ENCODE measurements at regions not wholly inside any gene's neighbourhood (a gene's known extent, or its start where the extent isn't known, plus 50 kb on each side); places are given as distances from the start of the nearest gene placed in this dataset.
"Not testable (repeated sequence)": the region's sequence is repeated elsewhere in the genome, so short reads cannot be mapped to it uniquely, and the experiment has no call there.

GRCh38 chr20:48219306-48219705 lies 434.0 kb upstream of the SULF2 start:
- 82% methylated on average over 5 of the region's 5 CpGs for WGBS (ENCODE audit: insufficient coverage, low coverage, low lambda C conversion rate, missing lambda C conversion rate)
- TF ChIP-seq, protein P1, sequence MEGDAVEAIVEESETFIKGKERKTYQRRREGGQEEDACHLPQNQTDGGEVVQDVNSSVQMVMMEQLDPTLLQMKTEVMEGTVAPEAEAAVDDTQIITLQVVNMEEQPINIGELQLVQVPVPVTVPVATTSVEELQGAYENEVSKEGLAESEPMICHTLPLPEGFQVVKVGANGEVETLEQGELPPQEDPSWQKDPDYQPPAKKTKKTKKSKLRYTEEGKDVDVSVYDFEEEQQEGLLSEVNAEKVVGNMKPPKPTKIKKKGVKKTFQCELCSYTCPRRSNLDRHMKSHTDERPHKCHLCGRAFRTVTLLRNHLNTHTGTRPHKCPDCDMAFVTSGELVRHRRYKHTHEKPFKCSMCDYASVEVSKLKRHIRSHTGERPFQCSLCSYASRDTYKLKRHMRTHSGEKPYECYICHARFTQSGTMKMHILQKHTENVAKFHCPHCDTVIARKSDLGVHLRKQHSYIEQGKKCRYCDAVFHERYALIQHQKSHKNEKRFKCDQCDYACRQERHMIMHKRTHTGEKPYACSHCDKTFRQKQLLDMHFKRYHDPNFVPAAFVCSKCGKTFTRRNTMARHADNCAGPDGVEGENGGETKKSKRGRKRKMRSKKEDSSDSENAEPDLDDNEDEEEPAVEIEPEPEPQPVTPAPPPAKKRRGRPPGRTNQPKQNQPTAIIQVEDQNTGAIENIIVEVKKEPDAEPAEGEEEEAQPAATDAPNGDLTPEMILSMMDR (IDR thresholded peaks at IDR 0.05), result no peak
- TF ChIP-seq POLR2A (IDR thresholded peaks at IDR 0.05), result no peak

DNA sequence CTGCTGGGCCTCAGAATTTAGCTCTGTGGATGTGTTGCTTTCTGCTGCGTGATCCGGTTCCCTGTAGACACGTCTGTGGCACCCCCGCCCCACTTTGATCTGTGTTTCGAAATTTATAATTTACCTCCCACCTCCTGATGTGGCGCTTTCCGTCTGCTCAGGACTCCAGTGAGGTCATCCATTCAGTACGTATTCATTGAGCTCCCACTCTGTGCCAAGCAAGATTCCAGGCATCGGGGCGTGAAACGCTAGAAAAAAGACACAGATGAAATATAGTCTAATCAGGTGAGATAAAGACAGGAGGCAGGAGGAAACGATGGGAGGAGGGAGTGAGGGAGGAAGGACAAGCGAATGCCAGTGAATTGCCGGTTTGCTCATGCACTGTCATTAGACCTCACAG lies 431.9 kb upstream of the SULF2 start:
- intact Hi-C loops (cut with DNase I), result no loop called here
- DNase-seq, result no peak
- H3K27ac ChIP-seq, result no peak overlapping the region

More at GRCh38 chr20:48219306-48219705, 434.0 kb upstream of the SULF2 start:
- no peaks in the 10 kb centered on the region for H3K4me1 ChIP-seq
- intact Hi-C loops (cut with DNase I), result no loop called here
- no peak overlapping the region for H3K27ac ChIP-seq
- H3K4me3 ChIP-seq, result no peak overlapping the region
- no peak for ATAC-seq
- no peaks in the 10 kb centered on the region for H3K36me3 ChIP-seq
- no peak for DNase-seq
- no peaks in the 10 kb centered on the region for H3K9me3 ChIP-seq
- no peaks in the 10 kb centered on the region for H3K27me3 ChIP-seq

DNA sequence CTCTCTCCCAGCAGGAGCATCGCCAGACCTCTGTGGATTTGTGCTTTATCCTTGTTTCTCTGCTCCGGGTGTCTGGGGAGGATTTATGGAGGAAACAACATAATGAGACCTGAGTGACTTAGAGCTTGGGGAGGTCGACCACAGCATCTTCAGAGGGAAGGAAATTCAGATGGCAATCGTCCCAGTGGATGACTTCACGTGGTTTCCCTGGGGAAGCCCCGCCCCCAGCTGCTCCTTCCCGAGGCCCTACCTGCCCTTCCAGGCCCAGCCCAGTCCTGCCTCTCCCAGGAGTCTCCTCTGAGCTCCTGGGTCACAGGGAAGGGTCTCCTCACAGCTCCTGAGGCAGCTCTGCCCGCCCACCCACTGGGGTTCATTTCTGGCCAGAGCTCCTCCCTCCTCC lies 430.3 kb upstream of the SULF2 start:
- ATAC-seq (no peak), DNase-seq (no peak)
- TF ChIP-seq POLR2A (IDR thresholded peaks at IDR 0.05), result no peak
- TF ChIP-seq, protein P1 (IDR thresholded peaks at IDR 0.05), result no peak
- H3K36me3 ChIP-seq, result no peaks in the 10 kb centered on the region
- no peak overlapping the region for H3K4me3 ChIP-seq
- H3K27ac ChIP-seq, result no peak overlapping the region
- H3K9me3 ChIP-seq, result no peaks in the 10 kb centered on the region
- H3K4me1 ChIP-seq, result no peaks in the 10 kb centered on the region
- no peaks in the 10 kb centered on the region for H3K27me3 ChIP-seq
- 24% methylated on average over 3 of the region's 8 CpGs for WGBS (ENCODE audit: insufficient coverage, low coverage, low lambda C conversion rate, missing lambda C conversion rate)
- intact Hi-C loops (cut with DNase I), result no loop called here

More for the DNA sequence above, 431.9 kb upstream of the SULF2 start:
- 67% methylated on average over 13 of the region's 14 CpGs for WGBS (ENCODE audit: insufficient coverage, low coverage, low lambda C conversion rate, missing lambda C conversion rate)
- Histone ChIP-seq H3K4me3 (no peak overlapping the region), H3K36me3 (no peaks in the 10 kb centered on the region), H3K9me3 (no peaks in the 10 kb centered on the region), H3K27me3 (no peaks in the 10 kb centered on the region), H3K4me1 (no peaks in the 10 kb centered on the region)
- no peak for ATAC-seq
- TF ChIP-seq, protein P1 (IDR thresholded peaks at IDR 0.05), result no peak
- no peak for TF ChIP-seq POLR2A (IDR thresholded peaks at IDR 0.05)

DNA sequence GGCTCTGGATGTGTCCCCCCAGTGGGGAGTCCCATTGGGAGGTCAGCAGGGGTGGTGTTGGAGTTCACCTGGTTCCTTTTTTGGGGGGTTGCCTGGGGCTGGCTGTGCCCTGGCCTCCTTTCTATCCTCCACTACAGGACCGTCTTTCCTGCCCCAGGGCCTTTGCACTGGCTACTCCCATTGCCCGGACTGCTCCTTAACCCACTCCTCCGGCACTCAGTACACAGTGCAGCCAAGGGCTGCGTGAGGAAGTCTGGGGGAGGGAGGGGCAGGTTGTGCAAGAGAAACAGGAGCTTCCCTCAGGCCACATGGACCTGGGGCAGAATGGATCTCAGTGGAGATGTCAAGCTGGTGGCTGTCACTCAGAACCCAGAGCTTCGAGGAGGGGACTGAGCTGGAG lies 429.3 kb upstream of the SULF2 start:
- 50% methylated on average over 3 of the region's 5 CpGs for WGBS (ENCODE audit: insufficient coverage, low coverage, low lambda C conversion rate, missing lambda C conversion rate)
- H3K9me3 ChIP-seq, result no peaks in the 10 kb centered on the region
- no peaks in the 10 kb centered on the region for H3K36me3 ChIP-seq
- TF ChIP-seq POLR2A (IDR thresholded peaks at IDR 0.05), result no peak
- TF ChIP-seq, protein P1 (IDR thresholded peaks at IDR 0.05), result no peak
- no peak overlapping the region for H3K27ac ChIP-seq
- intact Hi-C loops (cut with DNase I), result no loop called here
- DNase-seq (no peak), ATAC-seq (no peak)
- H3K4me3 ChIP-seq, result no peak overlapping the region
- H3K27me3 ChIP-seq, result no peaks in the 10 kb centered on the region
- no peaks in the 10 kb centered on the region for H3K4me1 ChIP-seq

- intact Hi-C loops (cut with DNase I); H3K4me3 ChIP-seq: not testable (repeated sequence)
- 84% methylated on average over 3 of the region's 12 CpGs for WGBS (ENCODE audit: insufficient coverage, low coverage, low lambda C conversion rate, missing lambda C conversion rate)
Measured at GRCh38 chr20:48213635-48214034, 428.4 kb upstream of the SULF2 start.

More at GRCh38 chr20:48213635-48214034, 428.4 kb upstream of the SULF2 start:
- peak in 1 of 4 donors; percentile 21 for ATAC-seq
- not testable (repeated sequence) for H3K27ac ChIP-seq, H3K9me3 ChIP-seq, H3K36me3 ChIP-seq, DNase-seq, H3K27me3 ChIP-seq, H3K4me1 ChIP-seq

Measured in right lobe of liver (tissue), 6 donors.